ENCODE measurements at regions not wholly inside any gene's neighbourhood (a gene's known extent, or its start where the extent isn't known, plus 50 kb on each side); places are given as distances from the start of the nearest gene placed in this dataset.

- TF ChIP-seq POLR2AphosphoS5 (IDR thresholded peaks at IDR 0.05) = no peak
- TF ChIP-seq CTCF (IDR thresholded peaks at IDR 0.05) = no peak
Measured at GRCh38 chr2:180071797-180072196, 64.7 kb upstream of the CWC22 start.

Measured in sigmoid colon (tissue), 4 donors.